Caco-2 (cell line): ENCODE measurements at regions not wholly inside any gene's neighbourhood (a gene's known extent, or its start where the extent isn't known, plus 50 kb on each side); places are given as distances from the start of the nearest gene placed in this dataset.

Experiments
- BruUV-seq: library from RNA; stranded (reverse); fragments of 400-500 nt; replicated peaks from 2 replicates; lab custom pipeline; 2021; lab: Mats Ljungman, UMichigan
- CTCF ChIA-PET: fragments of 300-600 bp; sonication (Branson Sonifier 250); formaldehyde crosslinking; loops from one replicate; lab custom pipeline; 2022; ENCODE audit warnings: antibody characterized with exemption; lab: Charles Lee
- POLR2A ChIA-PET: fragments of 300-600 bp; sonication (Branson Sonifier 250); formaldehyde crosslinking; loops from one replicate; lab custom pipeline; 2022; ENCODE audit warnings: antibody characterized with exemption; lab: Charles Lee
- DNase-seq, 2 experiments: peaks; one replicate each; pipeline versions ENCODE4 v3.0.0 to v3.0.0-alpha.2; 2020 to 2022
- H3K27me3 ChIP-seq: replicated peaks from 2 replicates; pipeline ENCODE4 v1.6.0; 2011; ENCODE audit warnings: low read length; ENCODE audit not compliant: control insufficient read depth, insufficient read depth
- H3K36me3 ChIP-seq: 2 replicates; pipeline ENCODE4 v1.5.1; 2011; ENCODE audit warnings: low read length; ENCODE audit not compliant: control insufficient read depth, insufficient read depth
- H3K4me1 ChIP-seq: fragments of 250-450 bp; sonication (Bioruptor Pico); 2 replicates; pipeline ENCODE4 v1.5.1; 2020; ENCODE audit warnings: mild to moderate bottlenecking
- H3K4me3 ChIP-seq: 2 replicates; pipeline ENCODE4 v1.5.1; 2011; ENCODE audit warnings: low read depth, mild to moderate bottlenecking, control low read depth, low read length
- H3K9me3 ChIP-seq: fragments of 250-450 bp; sonication (Bioruptor Pico); 2 replicates; pipeline ENCODE4 v1.5.1; 2020; ENCODE audit warnings: mild to moderate bottlenecking, moderate library complexity
- H3K27ac Mint-ChIP-seq: one replicate; pipeline ENCODE4 v1.8.0; 2022; ENCODE audit warnings: mixed read lengths; ENCODE audit not compliant: unreplicated experiment
- H3K27me3 Mint-ChIP-seq: one replicate; pipeline ENCODE4 v1.8.0; 2022; ENCODE audit warnings: mixed read lengths; ENCODE audit not compliant: insufficient read depth, unreplicated experiment
- H3K36me3 Mint-ChIP-seq: one replicate; pipeline ENCODE4 v1.8.0; 2022; ENCODE audit warnings: mild to moderate bottlenecking, mixed read lengths; ENCODE audit not compliant: insufficient read depth, unreplicated experiment
- H3K4me1 Mint-ChIP-seq: one replicate; pipeline ENCODE4 v1.8.0; 2022; ENCODE audit warnings: low read depth, mixed read lengths; ENCODE audit not compliant: unreplicated experiment
- H3K4me3 Mint-ChIP-seq: one replicate; pipeline ENCODE4 v1.8.0; 2022; ENCODE audit warnings: mild to moderate bottlenecking, moderate library complexity, mixed read lengths; ENCODE audit not compliant: unreplicated experiment
- H3K9me3 Mint-ChIP-seq: one replicate; pipeline ENCODE4 v1.8.0; 2022; ENCODE audit warnings: mixed read lengths; ENCODE audit not compliant: unreplicated experiment
- CTCF ChIP-seq, 2 experiments: fragments of 200-600 bp in 1 of 2; IDR thresholded peaks; 1 replicate in 1 of 2; 2 replicates in 1 of 2; pipeline versions ENCODE4 v1.5.1 to v1.8.0; 2011 to 2022; ENCODE audit warnings: antibody characterized with exemption in 1 of 2, control low read depth in 1 of 2, inconsistent platforms in 1 of 2, low read depth in 1 of 2, low read length in 1 of 2, mild to moderate bottlenecking in 1 of 2, moderate library complexity in 1 of 2; ENCODE audit not compliant: insufficient read depth in 1 of 2, severe bottlenecking in 1 of 2, unreplicated experiment in 1 of 2
- intact Hi-C: fragments of 100-400 bp; cut with micrococcal nuclease; formaldehyde crosslinking; loops from one replicate; pipeline ENCODE4 v1.10.0; 2022; ENCODE audit not compliant: unreplicated experiment

DNA sequence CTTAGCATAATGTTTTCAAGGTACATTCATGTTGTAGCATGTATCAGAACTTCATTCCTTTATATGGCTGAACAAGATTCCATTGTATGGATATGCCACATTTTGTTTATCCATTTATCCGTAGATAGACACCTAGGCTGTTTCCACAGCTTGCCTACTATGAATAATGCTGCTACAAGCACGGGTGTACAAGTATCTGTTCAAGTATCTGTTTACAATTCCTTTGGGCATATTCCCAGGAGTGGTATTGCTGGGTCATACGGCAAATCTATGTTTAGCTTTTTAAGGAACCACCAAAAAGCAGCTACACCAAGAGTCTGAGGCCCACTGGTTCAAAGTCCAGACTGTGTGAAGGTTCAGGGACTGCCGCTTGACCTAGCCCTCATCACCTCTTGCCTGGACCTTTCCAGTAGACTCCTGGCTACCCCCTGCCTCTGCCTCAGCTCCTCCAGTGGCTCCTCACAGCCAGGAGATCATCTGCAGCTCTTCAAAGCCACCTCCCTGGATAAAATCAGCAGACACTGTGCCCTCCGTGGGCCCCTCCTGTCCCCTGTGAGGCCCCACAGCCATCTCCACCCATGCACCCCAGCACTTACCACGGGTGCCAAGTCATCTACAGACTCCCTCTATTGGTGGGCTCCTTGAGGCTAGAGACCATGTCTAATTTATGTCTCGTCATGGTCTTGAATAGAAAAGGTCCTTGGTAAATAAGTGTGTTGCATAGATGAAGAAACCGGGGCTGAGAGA, 160.3 kb downstream of the MN1 start:
- no peak overlapping the region for H3K4me3 ChIP-seq
- no TSS peak for BruUV-seq
- no peak for DNase-seq
- TF ChIP-seq CTCF (IDR thresholded peaks at IDR 0.05; ENCODE audit: insufficient read depth in 1 of 2, low read depth in 1 of 2, low read length in 1 of 2, severe bottlenecking in 1 of 2, unreplicated experiment in 1 of 2): no peak
- no peaks in the 10 kb centered on the region for H3K36me3 Mint-ChIP-seq
- no peaks in the 10 kb centered on the region for H3K9me3 Mint-ChIP-seq
- POLR2A ChIA-PET: no interaction called here
- CTCF ChIA-PET: no interaction called here
- intact Hi-C loops: no loop called here
- peaks cover 30% of the 10 kb centered on the region for H3K4me1 ChIP-seq
- H3K27me3 Mint-ChIP-seq: no peaks in the 10 kb centered on the region
- H3K4me3 Mint-ChIP-seq: no peak overlapping the region
- no peaks in the 10 kb centered on the region for H3K36me3 ChIP-seq
- no peak overlapping the region for H3K27ac Mint-ChIP-seq
- no peaks in the 10 kb centered on the region for H3K27me3 ChIP-seq
- peaks cover 18% of the 10 kb centered on the region for H3K4me1 Mint-ChIP-seq
- H3K9me3 ChIP-seq: no peaks in the 10 kb centered on the region

DNA sequence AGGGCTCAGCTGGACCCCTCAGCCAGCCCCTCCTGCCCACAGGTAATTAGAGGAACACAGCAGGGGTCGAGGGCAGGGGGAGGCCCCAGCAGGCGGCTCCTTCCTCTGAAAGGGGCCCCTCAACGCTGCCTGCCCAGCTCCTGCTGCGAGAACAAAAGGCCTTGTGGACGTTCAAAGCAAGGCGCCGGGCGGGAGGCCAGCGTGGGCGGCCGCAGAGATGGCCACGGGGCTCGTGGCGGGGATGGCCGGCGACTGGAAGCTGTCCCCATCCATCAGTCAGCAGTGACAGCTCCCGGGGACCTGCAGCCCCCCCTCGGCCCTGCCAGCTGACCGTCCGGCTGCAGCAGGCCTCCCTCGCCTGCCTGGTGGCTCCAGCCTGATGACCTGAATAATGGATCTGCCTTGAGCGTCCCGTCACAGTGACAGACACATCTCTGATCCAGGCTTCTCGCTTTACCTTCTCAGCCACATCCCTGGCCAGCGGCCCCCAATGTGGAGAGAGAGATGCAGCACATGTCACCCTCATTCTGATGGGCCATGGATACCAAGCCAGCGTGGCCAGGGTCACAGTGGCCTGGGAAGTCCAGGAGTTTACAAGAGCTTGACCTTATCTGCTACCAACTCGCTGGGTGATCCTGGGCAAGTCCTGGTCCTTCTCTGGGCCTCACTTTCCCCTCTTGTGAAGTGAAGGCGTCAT, 159.3 kb downstream of the MN1 start:
- DNase-seq: no peak
- Mint-ChIP-seq H3K27me3 (no peaks in the 10 kb centered on the region), H3K9me3 (no peaks in the 10 kb centered on the region), H3K4me1 (peaks cover 18% of the 10 kb centered on the region), H3K27ac (no peak overlapping the region), H3K4me3 (no peak overlapping the region), H3K36me3 (no peaks in the 10 kb centered on the region)
- H3K36me3 ChIP-seq: no peaks in the 10 kb centered on the region
- ChIA-PET CTCF (no interaction called here), POLR2A (no interaction called here)
- no peaks in the 10 kb centered on the region for H3K27me3 ChIP-seq
- TF ChIP-seq CTCF (IDR thresholded peaks at IDR 0.05; ENCODE audit: insufficient read depth in 1 of 2, low read depth in 1 of 2, low read length in 1 of 2, severe bottlenecking in 1 of 2, unreplicated experiment in 1 of 2): no peak
- H3K4me1 ChIP-seq: peaks cover 40% of the 10 kb centered on the region
- BruUV-seq: no TSS peak
- H3K9me3 ChIP-seq: no peaks in the 10 kb centered on the region
- no peak overlapping the region for H3K4me3 ChIP-seq
- intact Hi-C loops: no loop called here

DNA sequence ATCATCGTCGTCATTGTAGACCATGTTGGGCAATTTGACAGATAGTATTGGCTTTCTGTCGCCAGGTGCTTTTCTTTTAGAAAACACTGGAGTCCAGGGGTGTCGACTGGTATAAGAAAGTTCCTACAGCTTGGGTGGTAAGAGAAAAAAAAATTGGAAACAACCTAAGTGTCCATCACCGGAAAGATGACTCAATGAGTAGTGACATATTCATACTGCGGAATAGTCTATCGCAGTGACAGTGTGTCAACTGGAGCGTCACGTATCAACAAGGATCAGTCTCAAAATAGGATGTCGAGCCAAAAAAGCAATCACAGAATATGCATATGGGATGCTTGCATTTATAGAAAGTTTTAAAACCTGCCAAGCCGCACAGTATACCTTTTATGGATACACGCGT, 157.6 kb downstream of the MN1 start:
- no peak overlapping the region for H3K27ac Mint-ChIP-seq
- ChIA-PET POLR2A (no interaction called here), CTCF (no interaction called here)

More for the DNA sequence above, 157.6 kb downstream of the MN1 start:
- no peak for TF ChIP-seq CTCF (IDR thresholded peaks at IDR 0.05; ENCODE audit: insufficient read depth in 1 of 2, low read depth in 1 of 2, low read length in 1 of 2, severe bottlenecking in 1 of 2, unreplicated experiment in 1 of 2)
- H3K4me3 ChIP-seq: no peak overlapping the region
- no peaks in the 10 kb centered on the region for H3K27me3 ChIP-seq
- H3K9me3 Mint-ChIP-seq: peaks cover 5% of the 10 kb centered on the region
- peaks cover 57% of the 10 kb centered on the region for H3K4me1 ChIP-seq
- no peaks in the 10 kb centered on the region for H3K36me3 Mint-ChIP-seq
- no TSS peak for BruUV-seq
- intact Hi-C loops: no loop called here
- peaks cover 30% of the 10 kb centered on the region for H3K4me1 Mint-ChIP-seq
- no peak overlapping the region for H3K4me3 Mint-ChIP-seq
- H3K9me3 ChIP-seq: no peaks in the 10 kb centered on the region
- H3K27me3 Mint-ChIP-seq: no peaks in the 10 kb centered on the region
- no peak for DNase-seq
- H3K36me3 ChIP-seq: no peaks in the 10 kb centered on the region
